ENCODE measurements at regions not wholly inside any gene's neighbourhood (a gene's known extent, or its start where the extent isn't known, plus 50 kb on each side); places are given as distances from the start of the nearest gene placed in this dataset.

DNA sequence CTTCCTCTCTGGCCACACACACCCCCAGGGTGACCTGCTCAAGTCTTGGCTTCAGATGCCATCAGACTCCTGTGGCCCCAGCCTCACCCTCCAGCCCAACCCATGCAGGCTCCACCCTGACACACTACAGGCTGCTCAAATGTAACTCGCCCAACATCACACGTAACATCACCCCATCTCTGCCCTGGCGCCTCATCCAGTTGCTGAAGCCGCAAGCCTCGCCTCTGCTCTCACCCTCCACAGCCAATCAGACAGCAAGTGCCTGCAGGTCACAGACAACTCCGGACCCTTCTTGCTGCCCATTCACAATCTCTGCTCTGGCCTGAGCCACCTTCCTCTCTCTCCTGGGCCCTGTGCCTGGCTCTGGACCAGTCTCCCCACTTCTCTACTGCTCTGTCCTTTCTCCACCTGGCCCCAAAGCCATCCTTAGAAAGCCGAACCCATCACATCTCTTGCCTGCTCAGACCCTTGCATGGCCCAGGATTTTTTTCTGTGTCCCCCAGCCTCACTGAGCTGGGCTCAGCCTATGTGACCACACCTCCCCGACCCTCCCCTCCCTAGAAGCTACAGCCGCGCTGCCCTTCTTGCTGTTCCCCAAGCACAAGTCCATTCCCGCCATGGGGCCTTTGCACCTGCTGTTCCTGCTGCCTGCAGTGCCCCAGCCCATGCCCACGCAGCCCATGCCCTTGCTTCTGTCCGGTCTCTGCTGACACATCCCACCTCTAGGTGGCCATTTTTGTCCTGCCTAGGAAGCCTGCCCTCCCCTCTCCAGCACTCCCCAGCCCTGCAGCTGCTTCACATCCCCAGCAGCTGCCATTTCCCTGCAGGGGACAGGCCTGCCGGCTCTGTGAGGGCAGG lies 333.9 kb downstream of the CTTN start:
- TF ChIP-seq POLR2A (IDR thresholded peaks at IDR 0.05) = no peak
- no peak for TF ChIP-seq CTCF (IDR thresholded peaks at IDR 0.05)
- Histone ChIP-seq H3K4me1 (no peaks in the 10 kb centered on the region), H3K27ac (no peak overlapping the region), H3K27me3 (no peaks in the 10 kb centered on the region), H3K9me3 (peaks cover 0 to 3% (median 0%) of the 10 kb centered on the region in 4 donors), H3K4me3 (no peak overlapping the region), H3K36me3 (no peaks in the 10 kb centered on the region)
- 82 to 84% methylated on average over 14 of the region's 14 CpGs for WGBS, 2 donors
- DNase-seq (ENCODE audit: low spot score in 2 of 2) = no peak

- Histone ChIP-seq H3K9me3 (no peaks in the 10 kb centered on the region), H3K27ac (no peak overlapping the region), H3K4me1 (no peaks in the 10 kb centered on the region), H3K36me3 (no peaks in the 10 kb centered on the region), H3K4me3 (no peak overlapping the region), H3K27me3 (no peaks in the 10 kb centered on the region)
- DNase-seq (ENCODE audit: low spot score in 2 of 2) = no peak
- 87 to 91% methylated on average over 16 of the region's 16 CpGs for WGBS, 2 donors
- no peak for TF ChIP-seq EP300 (IDR thresholded peaks at IDR 0.05)
- no peak for TF ChIP-seq POLR2A (IDR thresholded peaks at IDR 0.05)
- TF ChIP-seq CTCF (IDR thresholded peaks at IDR 0.05) = no peak
Measured at GRCh38 chr11:70732881-70733196, 334.5 kb downstream of the CTTN start.

DNA sequence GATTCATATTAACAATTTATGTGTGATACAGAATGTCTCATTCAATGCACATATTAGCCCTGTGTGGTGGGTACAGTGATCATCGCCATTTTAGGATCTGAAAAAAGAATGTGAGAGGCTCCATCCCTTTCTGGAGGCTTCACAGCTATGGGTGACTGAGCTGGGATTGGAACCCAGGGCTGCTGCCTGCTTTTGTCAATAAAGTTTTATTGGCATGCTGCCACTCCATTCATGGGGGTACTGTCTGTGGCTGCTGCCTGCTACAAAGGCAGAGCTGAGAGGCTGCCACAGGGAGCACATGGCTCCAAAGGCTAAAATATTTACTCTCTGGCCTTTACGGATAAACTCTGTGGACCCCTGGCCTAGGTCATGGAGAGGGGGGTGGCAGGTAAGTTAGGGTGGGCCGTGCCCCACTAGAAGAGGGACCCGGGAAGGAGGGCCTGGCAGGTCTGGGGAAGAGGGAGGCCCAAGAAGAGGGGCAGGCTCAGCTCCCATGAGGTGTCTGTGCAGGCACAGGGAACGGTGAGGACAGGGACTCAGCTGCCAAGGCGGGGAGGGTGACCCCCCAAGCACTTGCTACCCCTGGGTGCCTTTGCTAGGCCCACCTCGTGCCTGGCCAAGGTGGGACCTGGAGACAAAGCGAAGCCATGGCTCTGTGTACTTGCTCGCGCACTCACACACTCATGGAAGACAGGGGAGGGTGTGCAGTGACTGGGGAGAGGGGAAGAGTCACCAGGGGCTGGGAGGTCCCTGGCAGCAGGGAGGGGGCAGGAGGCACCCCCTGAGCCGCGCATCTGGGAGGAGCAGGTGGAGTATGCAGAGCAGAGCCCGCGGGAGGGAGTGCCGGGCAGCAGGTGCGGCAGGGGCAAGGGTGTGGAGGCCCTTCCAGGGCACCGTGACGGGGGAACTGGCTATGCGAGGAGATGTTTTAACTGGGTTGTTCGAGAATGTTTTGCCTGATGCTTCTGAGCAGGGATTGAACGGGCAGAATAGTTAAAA lies 335.3 kb downstream of the CTTN start:
- H3K36me3 ChIP-seq = no peaks in the 10 kb centered on the region
- no peaks in the 10 kb centered on the region for H3K27me3 ChIP-seq
- WGBS, 2 donors = 83 to 88% methylated on average over 21 of the region's 21 CpGs
- H3K4me1 ChIP-seq = no peaks in the 10 kb centered on the region
- H3K27ac ChIP-seq = no peak overlapping the region
- H3K9me3 ChIP-seq = peaks cover 0 to 8% (median 0%) of the 10 kb centered on the region in 4 donors
- TF ChIP-seq EP300 (IDR thresholded peaks at IDR 0.05) = no peak
- no peak for TF ChIP-seq CTCF (IDR thresholded peaks at IDR 0.05)
- no peak overlapping the region for H3K4me3 ChIP-seq
- DNase-seq (ENCODE audit: low spot score in 2 of 2) = no peak

GRCh38 chr11:70734379-70734778 lies 336.1 kb downstream of the CTTN start:
- Histone ChIP-seq H3K4me3 (no peak overlapping the region), H3K27ac (no peak overlapping the region), H3K4me1 (no peaks in the 10 kb centered on the region), H3K27me3 (no peaks in the 10 kb centered on the region), H3K9me3 (peaks cover 0 to 11% (median 0%) of the 10 kb centered on the region in 4 donors), H3K36me3 (no peaks in the 10 kb centered on the region)
- no peak for DNase-seq (ENCODE audit: low spot score in 2 of 2)
- WGBS, 2 donors = 84 to 93% methylated on average over 5 to 8 of the region's 8 CpGs
- TF ChIP-seq CTCF (IDR thresholded peaks at IDR 0.05) = no peak
- no peak for TF ChIP-seq POLR2A (IDR thresholded peaks at IDR 0.05)
- TF ChIP-seq EP300 (IDR thresholded peaks at IDR 0.05) = no peak

GRCh38 chr11:70734911-70735310 lies 336.6 kb downstream of the CTTN start:
- H3K4me3 ChIP-seq = no peak overlapping the region
- WGBS, 2 donors = 88 to 96% methylated on average over 13 to 15 of the region's 15 CpGs
- H3K9me3 ChIP-seq = peaks cover 0 to 11% (median 0%) of the 10 kb centered on the region in 4 donors
- TF ChIP-seq CTCF (IDR thresholded peaks at IDR 0.05) (no peak), POLR2A (IDR thresholded peaks at IDR 0.05) (no peak), EP300 (IDR thresholded peaks at IDR 0.05) (no peak)
- no peak for DNase-seq (ENCODE audit: low spot score in 2 of 2)
- H3K27me3 ChIP-seq = no peaks in the 10 kb centered on the region
- H3K27ac ChIP-seq = no peak overlapping the region
- H3K4me1 ChIP-seq = no peaks in the 10 kb centered on the region
- no peaks in the 10 kb centered on the region for H3K36me3 ChIP-seq
